ENCODE measurements at regions not wholly inside any gene's neighbourhood (a gene's known extent, or its start where the extent isn't known, plus 50 kb on each side); places are given as distances from the start of the nearest gene placed in this dataset.

- no peaks in the 10 kb centered on the region for H3K27me3 ChIP-seq (ENCODE audit: control insufficient read depth in 1 of 2, insufficient read depth in 2 of 2, low read length in 2 of 2)
- no peaks in the 10 kb centered on the region for H3K4me1 ChIP-seq (ENCODE audit: control insufficient read depth in 1 of 2, insufficient read depth in 2 of 2, low read length in 2 of 2)
- H3K4me3 ChIP-seq (ENCODE audit: low read depth in 1 of 2, low read length in 2 of 2) = no peak overlapping the region
Measured at GRCh38 chr17:14768923-14769322, 468.0 kb downstream of the HS3ST3B1 start.

GRCh38 chr17:14762736-14763479 is 462.0 kb downstream of the HS3ST3B1 start:
- Histone ChIP-seq H3K9me3 (ENCODE audit: control insufficient read depth in 1 of 2, low read length in 2 of 2) (no peaks in the 10 kb centered on the region), H3K36me3 (ENCODE audit: control insufficient read depth in 1 of 2, insufficient read depth in 2 of 2, low read length in 2 of 2) (no peaks in the 10 kb centered on the region), H3K27ac (ENCODE audit: low read depth, low read length) (no peak overlapping the region), H3K9ac (ENCODE audit: low read depth in 1 of 2, low read length in 2 of 2) (no peak overlapping the region), H3K4me1 (ENCODE audit: control insufficient read depth in 1 of 2, insufficient read depth in 2 of 2, low read length in 2 of 2) (no peaks in the 10 kb centered on the region), H3K4me3 (ENCODE audit: low read depth in 1 of 2, low read length in 2 of 2) (no peak overlapping the region), H3K27me3 (ENCODE audit: control insufficient read depth in 1 of 2, insufficient read depth in 2 of 2, low read length in 2 of 2) (no peaks in the 10 kb centered on the region)

More at GRCh38 chr17:14768923-14769322, 468.0 kb downstream of the HS3ST3B1 start:
- Histone ChIP-seq H3K9me3 (ENCODE audit: control insufficient read depth in 1 of 2, low read length in 2 of 2) (no peaks in the 10 kb centered on the region), H3K9ac (ENCODE audit: low read depth in 1 of 2, low read length in 2 of 2) (no peak overlapping the region), H3K27ac (ENCODE audit: low read depth, low read length) (no peak overlapping the region), H3K36me3 (ENCODE audit: control insufficient read depth in 1 of 2, insufficient read depth in 2 of 2, low read length in 2 of 2) (no peaks in the 10 kb centered on the region)

GRCh38 chr17:14760719-14761411 is 460.0 kb downstream of the HS3ST3B1 start:
- H3K9ac ChIP-seq (ENCODE audit: low read depth in 1 of 2, low read length in 2 of 2) = no peak overlapping the region
- no peak overlapping the region for H3K4me3 ChIP-seq (ENCODE audit: low read depth in 1 of 2, low read length in 2 of 2)
- H3K27ac ChIP-seq (ENCODE audit: low read depth, low read length) = no peak overlapping the region
- no peaks in the 10 kb centered on the region for H3K9me3 ChIP-seq (ENCODE audit: control insufficient read depth in 1 of 2, low read length in 2 of 2)
- H3K36me3 ChIP-seq (ENCODE audit: control insufficient read depth in 1 of 2, insufficient read depth in 2 of 2, low read length in 2 of 2) = no peaks in the 10 kb centered on the region
- no peaks in the 10 kb centered on the region for H3K27me3 ChIP-seq (ENCODE audit: control insufficient read depth in 1 of 2, insufficient read depth in 2 of 2, low read length in 2 of 2)
- H3K4me1 ChIP-seq (ENCODE audit: control insufficient read depth in 1 of 2, insufficient read depth in 2 of 2, low read length in 2 of 2) = no peaks in the 10 kb centered on the region

DNA sequence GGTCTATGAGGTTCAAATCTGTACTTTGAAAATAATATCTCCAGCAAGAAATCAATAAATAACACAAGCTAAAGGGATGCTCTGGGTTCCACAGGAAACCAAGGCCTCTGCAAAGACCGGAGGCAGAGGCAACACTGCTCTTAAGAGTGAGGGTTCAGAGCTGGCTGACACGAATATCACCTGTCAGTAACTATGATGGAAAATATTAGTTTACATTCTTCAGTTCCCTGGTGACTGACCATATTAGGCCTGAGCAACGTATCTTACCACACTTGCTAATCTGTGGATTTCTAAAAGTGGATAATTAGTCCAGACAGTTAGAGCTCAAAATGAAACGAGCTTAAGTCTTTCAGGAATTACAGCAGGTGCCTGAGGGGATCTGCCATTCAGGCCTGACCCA is 459.3 kb downstream of the HS3ST3B1 start:
- no peaks in the 10 kb centered on the region for H3K4me1 ChIP-seq (ENCODE audit: control insufficient read depth in 1 of 2, insufficient read depth in 2 of 2, low read length in 2 of 2)
- no peaks in the 10 kb centered on the region for H3K36me3 ChIP-seq (ENCODE audit: control insufficient read depth in 1 of 2, insufficient read depth in 2 of 2, low read length in 2 of 2)
- H3K9ac ChIP-seq (ENCODE audit: low read depth in 1 of 2, low read length in 2 of 2) = no peak overlapping the region
- H3K27me3 ChIP-seq (ENCODE audit: control insufficient read depth in 1 of 2, insufficient read depth in 2 of 2, low read length in 2 of 2) = no peaks in the 10 kb centered on the region
- H3K9me3 ChIP-seq (ENCODE audit: control insufficient read depth in 1 of 2, low read length in 2 of 2) = no peaks in the 10 kb centered on the region
- no peak overlapping the region for H3K27ac ChIP-seq (ENCODE audit: low read depth, low read length)
- no peak overlapping the region for H3K4me3 ChIP-seq (ENCODE audit: low read depth in 1 of 2, low read length in 2 of 2)

- no peaks in the 10 kb centered on the region for H3K27me3 ChIP-seq (ENCODE audit: control insufficient read depth in 1 of 2, insufficient read depth in 2 of 2, low read length in 2 of 2)
- no peaks in the 10 kb centered on the region for H3K9me3 ChIP-seq (ENCODE audit: control insufficient read depth in 1 of 2, low read length in 2 of 2)
- H3K4me3 ChIP-seq (ENCODE audit: low read depth in 1 of 2, low read length in 2 of 2) = no peak overlapping the region
- H3K36me3 ChIP-seq (ENCODE audit: control insufficient read depth in 1 of 2, insufficient read depth in 2 of 2, low read length in 2 of 2) = no peaks in the 10 kb centered on the region
- H3K4me1 ChIP-seq (ENCODE audit: control insufficient read depth in 1 of 2, insufficient read depth in 2 of 2, low read length in 2 of 2) = no peaks in the 10 kb centered on the region
- H3K27ac ChIP-seq (ENCODE audit: low read depth, low read length) = no peak overlapping the region
- H3K9ac ChIP-seq (ENCODE audit: low read depth in 1 of 2, low read length in 2 of 2) = no peak overlapping the region
Measured at GRCh38 chr17:14759325-14759724, 458.4 kb downstream of the HS3ST3B1 start.

GRCh38 chr17:14756479-14756878 is 455.6 kb downstream of the HS3ST3B1 start:
- no peaks in the 10 kb centered on the region for H3K27me3 ChIP-seq (ENCODE audit: control insufficient read depth in 1 of 2, insufficient read depth in 2 of 2, low read length in 2 of 2)
- no peak overlapping the region for H3K9ac ChIP-seq (ENCODE audit: low read depth in 1 of 2, low read length in 2 of 2)
- no peaks in the 10 kb centered on the region for H3K36me3 ChIP-seq (ENCODE audit: control insufficient read depth in 1 of 2, insufficient read depth in 2 of 2, low read length in 2 of 2)
- no peak overlapping the region for H3K27ac ChIP-seq (ENCODE audit: low read depth, low read length)
- no peaks in the 10 kb centered on the region for H3K4me1 ChIP-seq (ENCODE audit: control insufficient read depth in 1 of 2, insufficient read depth in 2 of 2, low read length in 2 of 2)
- no peaks in the 10 kb centered on the region for H3K9me3 ChIP-seq (ENCODE audit: control insufficient read depth in 1 of 2, low read length in 2 of 2)
- H3K4me3 ChIP-seq (ENCODE audit: low read depth in 1 of 2, low read length in 2 of 2) = no peak overlapping the region

DNA sequence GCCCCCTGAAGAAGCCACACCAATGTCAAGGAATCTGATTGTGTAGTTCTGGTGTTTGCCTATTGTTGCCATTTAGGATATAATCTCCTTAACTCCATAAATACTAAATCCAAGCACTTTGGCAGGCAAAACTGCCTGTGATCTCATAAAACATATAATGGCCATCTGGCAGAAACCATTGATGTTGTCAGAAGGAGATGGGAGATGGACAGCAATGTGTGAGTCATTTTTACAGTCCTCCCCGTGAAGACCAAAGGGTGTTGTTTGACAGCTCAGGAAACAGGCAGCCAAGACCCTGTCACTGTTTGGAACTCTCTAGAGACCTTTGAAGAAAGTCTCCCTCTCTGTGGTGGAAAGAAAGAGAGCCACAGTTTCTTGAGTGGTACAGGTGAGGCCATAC is 454.1 kb downstream of the HS3ST3B1 start:
- Histone ChIP-seq H3K9me3 (ENCODE audit: control insufficient read depth in 1 of 2, low read length in 2 of 2) (no peaks in the 10 kb centered on the region), H3K9ac (ENCODE audit: low read depth in 1 of 2, low read length in 2 of 2) (no peak overlapping the region), H3K36me3 (ENCODE audit: control insufficient read depth in 1 of 2, insufficient read depth in 2 of 2, low read length in 2 of 2) (no peaks in the 10 kb centered on the region), H3K27ac (ENCODE audit: low read depth, low read length) (no peak overlapping the region), H3K4me1 (ENCODE audit: control insufficient read depth in 1 of 2, insufficient read depth in 2 of 2, low read length in 2 of 2) (no peaks in the 10 kb centered on the region), H3K4me3 (ENCODE audit: low read depth in 1 of 2, low read length in 2 of 2) (no peak overlapping the region), H3K27me3 (ENCODE audit: control insufficient read depth in 1 of 2, insufficient read depth in 2 of 2, low read length in 2 of 2) (no peaks in the 10 kb centered on the region)

- Histone ChIP-seq H3K4me3 (ENCODE audit: low read depth in 1 of 2, low read length in 2 of 2) (no peak overlapping the region), H3K27ac (ENCODE audit: low read depth, low read length) (no peak overlapping the region), H3K27me3 (ENCODE audit: control insufficient read depth in 1 of 2, insufficient read depth in 2 of 2, low read length in 2 of 2) (no peaks in the 10 kb centered on the region), H3K36me3 (ENCODE audit: control insufficient read depth in 1 of 2, insufficient read depth in 2 of 2, low read length in 2 of 2) (no peaks in the 10 kb centered on the region), H3K9ac (ENCODE audit: low read depth in 1 of 2, low read length in 2 of 2) (no peak overlapping the region), H3K9me3 (ENCODE audit: control insufficient read depth in 1 of 2, low read length in 2 of 2) (peaks cover 2 to 4% of the 10 kb centered on the region in 2 donors), H3K4me1 (ENCODE audit: control insufficient read depth in 1 of 2, insufficient read depth in 2 of 2, low read length in 2 of 2) (no peaks in the 10 kb centered on the region)
Measured at GRCh38 chr17:14753383-14753782, 452.5 kb downstream of the HS3ST3B1 start.

DNA sequence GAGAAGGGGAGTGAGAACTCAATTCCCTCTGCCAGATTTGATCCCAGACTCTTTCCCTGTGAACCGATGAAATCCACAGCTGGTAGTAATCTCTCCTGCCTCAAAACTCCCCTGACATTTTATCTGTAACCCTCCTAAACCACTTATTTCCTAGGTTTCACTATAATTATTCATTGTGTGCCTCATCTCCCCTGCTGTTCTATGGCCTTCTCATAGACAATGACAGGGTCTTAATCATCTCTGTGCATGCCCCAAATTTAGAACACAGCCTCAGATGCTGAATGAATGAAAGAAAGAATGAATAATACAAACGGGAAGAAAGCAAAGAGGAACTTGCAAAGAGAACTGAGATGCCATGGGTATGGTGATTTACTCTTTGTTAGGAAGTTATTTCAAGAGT is 451.1 kb downstream of the HS3ST3B1 start:
- H3K4me1 ChIP-seq (ENCODE audit: control insufficient read depth in 1 of 2, insufficient read depth in 2 of 2, low read length in 2 of 2) = no peaks in the 10 kb centered on the region
- no peaks in the 10 kb centered on the region for H3K27me3 ChIP-seq (ENCODE audit: control insufficient read depth in 1 of 2, insufficient read depth in 2 of 2, low read length in 2 of 2)
- no peak overlapping the region for H3K27ac ChIP-seq (ENCODE audit: low read depth, low read length)
- H3K9ac ChIP-seq (ENCODE audit: low read depth in 1 of 2, low read length in 2 of 2) = no peak overlapping the region
- H3K4me3 ChIP-seq (ENCODE audit: low read depth in 1 of 2, low read length in 2 of 2) = no peak overlapping the region
- no peaks in the 10 kb centered on the region for H3K36me3 ChIP-seq (ENCODE audit: control insufficient read depth in 1 of 2, insufficient read depth in 2 of 2, low read length in 2 of 2)
- peaks cover 2 to 9% of the 10 kb centered on the region in 2 donors for H3K9me3 ChIP-seq (ENCODE audit: control insufficient read depth in 1 of 2, low read length in 2 of 2)

GRCh38 chr17:14750866-14751265 is 450.0 kb downstream of the HS3ST3B1 start:
- H3K9me3 ChIP-seq (ENCODE audit: control insufficient read depth in 1 of 2, low read length in 2 of 2) = peaks cover 2 to 9% of the 10 kb centered on the region in 2 donors
- no peak overlapping the region for H3K9ac ChIP-seq (ENCODE audit: low read depth in 1 of 2, low read length in 2 of 2)
- H3K4me1 ChIP-seq (ENCODE audit: control insufficient read depth in 1 of 2, insufficient read depth in 2 of 2, low read length in 2 of 2) = no peaks in the 10 kb centered on the region
- no peak overlapping the region for H3K27ac ChIP-seq (ENCODE audit: low read depth, low read length)
- no peaks in the 10 kb centered on the region for H3K36me3 ChIP-seq (ENCODE audit: control insufficient read depth in 1 of 2, insufficient read depth in 2 of 2, low read length in 2 of 2)
- no peak overlapping the region for H3K4me3 ChIP-seq (ENCODE audit: low read depth in 1 of 2, low read length in 2 of 2)
- no peaks in the 10 kb centered on the region for H3K27me3 ChIP-seq (ENCODE audit: control insufficient read depth in 1 of 2, insufficient read depth in 2 of 2, low read length in 2 of 2)
